GM21717 (cell line): ENCODE measurements at regions not wholly inside any gene's neighbourhood (a gene's known extent, or its start where the extent isn't known, plus 50 kb on each side); places are given as distances from the start of the nearest gene placed in this dataset.
"Not testable (repeated sequence)": the region's sequence is repeated elsewhere in the genome, so short reads cannot be mapped to it uniquely, and the experiment has no call there.

Experiments used
- ATAC-seq: cut with Tn5 transposase; IDR thresholded peaks from one replicate; pipeline ENCODE4 v1.9.1; 2021; ENCODE audit warnings: mild to moderate bottlenecking, moderate library complexity; ENCODE audit not compliant: unreplicated experiment

DNA sequence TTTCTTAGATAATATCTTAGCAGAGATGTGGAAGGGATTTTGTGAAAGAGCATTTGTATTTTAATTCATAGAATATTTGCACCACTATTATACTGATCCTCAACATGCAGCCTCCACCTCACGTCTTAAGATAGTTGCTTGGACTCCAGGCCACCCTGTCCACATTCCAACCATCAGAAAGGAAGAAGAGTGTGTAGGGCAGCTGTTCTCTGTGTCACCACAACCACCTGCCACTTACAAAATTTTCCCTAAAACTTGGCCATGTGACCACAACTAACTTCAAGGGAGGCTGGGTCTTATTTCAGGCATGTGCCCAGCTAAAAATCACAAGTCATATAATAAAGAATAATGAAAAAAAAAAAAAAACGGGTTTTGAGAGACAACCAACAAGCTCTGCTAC is 528.1 kb downstream of the RAB28 start:
- ATAC-seq: no peak

DNA sequence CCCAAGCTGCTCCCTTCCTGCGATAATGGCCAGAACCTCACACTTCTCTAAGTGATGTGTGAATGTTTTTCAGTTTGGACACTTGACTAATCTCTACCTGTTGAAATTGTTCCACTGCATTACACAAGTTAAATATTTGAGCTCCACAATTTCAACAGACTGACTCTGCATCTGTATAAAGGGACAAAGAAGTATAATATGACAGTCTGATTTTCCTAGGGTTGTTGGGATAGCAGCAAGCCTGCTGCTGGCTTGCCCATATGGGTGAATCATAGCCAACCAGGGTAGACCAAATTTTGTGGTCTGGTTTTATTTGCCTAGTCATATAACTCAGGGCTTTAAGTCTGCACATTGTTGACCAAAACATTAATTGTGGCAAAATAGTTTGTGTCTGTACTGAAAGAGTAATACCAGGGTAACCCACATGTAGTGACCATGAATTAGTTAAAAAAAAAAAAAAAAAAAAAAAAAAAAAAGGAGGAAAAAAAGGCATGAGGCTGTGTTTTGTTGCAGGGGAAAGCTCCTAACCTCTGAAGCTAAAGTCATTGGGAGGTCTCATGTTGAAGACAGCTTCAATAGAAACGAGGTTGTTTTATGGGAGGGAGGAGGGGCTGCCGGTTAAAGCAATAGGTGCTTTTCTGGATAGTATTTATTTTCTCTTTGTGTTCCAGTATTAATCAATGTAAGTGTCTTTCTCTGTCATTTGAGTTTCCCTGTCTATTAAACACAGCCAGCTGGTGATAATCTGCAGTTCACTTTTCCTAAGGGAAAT is 534.2 kb downstream of the RAB28 start:
- no peak for ATAC-seq

DNA sequence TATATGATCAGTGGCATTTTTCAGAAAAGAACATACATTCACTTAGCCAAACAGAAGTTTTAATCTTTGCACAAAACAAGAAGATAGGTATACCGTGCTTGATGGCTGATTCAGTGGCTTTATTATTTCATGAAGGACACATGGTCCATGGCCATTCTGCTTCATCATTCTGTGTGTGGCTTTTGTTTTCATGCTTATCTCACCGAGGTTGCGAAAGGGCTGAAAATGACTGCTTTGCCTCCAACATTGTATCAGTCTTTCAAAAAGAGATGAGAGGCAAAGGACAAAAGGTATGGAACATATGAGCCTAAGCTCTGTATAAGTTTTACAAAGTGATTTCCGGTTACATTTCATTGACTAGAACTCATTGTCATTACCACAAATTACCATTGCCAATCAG is 541.1 kb downstream of the RAB28 start:
- no peak for ATAC-seq

DNA sequence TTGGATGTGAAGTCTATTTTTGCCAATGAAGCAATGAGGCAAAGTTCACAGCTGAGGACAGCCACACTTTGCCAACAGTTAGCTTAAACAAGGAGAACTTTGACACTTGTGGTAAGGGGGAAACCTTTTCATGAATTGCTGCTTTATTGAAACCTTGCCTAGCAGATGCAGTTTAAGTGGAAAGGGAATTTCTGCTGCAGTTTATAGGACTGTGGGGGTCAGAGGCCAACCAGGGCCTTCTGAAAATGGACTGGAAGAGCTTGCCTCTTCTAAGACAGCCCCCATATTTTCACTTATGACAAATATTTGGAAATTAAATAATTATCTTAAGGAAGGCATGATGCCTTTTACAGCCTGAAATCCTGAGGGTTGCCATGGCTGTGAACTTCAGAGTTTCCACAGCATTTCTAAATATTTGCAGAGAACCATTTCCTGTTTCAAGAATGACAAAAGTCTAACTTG is 550.3 kb downstream of the RAB28 start:
- no peak for ATAC-seq

DNA sequence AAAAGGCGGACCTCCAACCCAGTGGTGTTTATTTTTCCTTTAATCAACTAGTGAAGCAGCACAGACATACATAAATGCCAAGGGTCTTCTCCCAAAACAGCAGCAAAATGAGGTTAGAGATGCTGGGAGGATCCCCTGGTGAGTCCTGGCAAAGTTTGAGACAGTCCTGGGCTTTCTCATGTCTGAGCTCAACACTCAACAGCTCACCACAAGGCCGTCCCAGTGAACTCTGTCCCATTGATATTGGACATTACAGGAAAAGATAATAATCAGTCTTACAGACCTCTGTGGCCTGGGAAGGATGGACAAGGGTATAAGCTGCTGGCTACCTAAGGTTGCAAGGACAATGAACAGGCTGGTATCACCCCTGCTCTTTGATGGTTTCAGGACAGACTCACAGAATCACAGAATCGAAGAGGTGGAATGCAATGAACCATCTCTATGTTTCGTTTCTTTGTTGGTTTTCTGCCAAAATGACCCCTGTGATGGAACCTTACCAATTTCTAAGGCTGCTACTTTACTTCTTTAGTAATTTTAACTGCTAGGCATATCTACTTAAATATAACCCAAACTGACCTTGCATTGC is 551.8 kb downstream of the RAB28 start:
- ATAC-seq: no peak

DNA sequence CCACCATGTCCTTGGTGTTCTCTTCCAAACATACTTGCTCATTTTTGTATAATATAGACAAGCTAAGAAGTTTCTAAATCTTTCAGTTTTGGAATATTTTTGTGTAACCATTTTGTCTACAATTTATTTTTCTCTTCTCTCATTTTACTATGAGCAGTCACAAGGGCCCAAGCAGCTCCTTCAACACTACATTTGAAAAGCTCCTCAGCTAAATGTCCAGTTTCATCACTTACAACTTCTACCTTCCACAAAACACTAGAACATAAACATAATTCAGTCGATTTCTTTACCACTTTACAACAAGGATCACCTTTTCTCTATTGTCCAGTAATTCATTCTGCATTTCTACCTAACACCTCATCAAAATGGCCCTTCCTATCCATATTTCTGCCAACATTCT is 554.4 kb downstream of the RAB28 start:
- ATAC-seq: no peak

DNA sequence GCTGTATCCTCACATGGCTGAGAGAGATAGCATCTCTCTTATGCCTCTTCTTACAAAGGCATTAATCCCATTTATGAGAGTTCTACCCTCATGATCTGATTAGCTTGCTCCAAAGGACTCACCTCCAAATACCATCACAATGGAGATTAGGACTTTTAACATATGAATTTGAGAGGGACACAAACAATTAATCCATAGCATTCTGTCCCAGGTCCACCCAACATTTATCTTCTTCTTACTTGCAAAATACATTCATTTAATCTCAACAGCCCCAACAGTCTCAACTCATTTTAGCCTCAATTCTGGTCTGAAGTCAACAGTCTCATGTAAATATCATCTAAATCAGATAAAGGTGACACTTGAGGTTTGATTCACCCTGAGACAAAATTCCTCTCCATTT is 555.4 kb downstream of the RAB28 start:
- ATAC-seq: no peak

DNA sequence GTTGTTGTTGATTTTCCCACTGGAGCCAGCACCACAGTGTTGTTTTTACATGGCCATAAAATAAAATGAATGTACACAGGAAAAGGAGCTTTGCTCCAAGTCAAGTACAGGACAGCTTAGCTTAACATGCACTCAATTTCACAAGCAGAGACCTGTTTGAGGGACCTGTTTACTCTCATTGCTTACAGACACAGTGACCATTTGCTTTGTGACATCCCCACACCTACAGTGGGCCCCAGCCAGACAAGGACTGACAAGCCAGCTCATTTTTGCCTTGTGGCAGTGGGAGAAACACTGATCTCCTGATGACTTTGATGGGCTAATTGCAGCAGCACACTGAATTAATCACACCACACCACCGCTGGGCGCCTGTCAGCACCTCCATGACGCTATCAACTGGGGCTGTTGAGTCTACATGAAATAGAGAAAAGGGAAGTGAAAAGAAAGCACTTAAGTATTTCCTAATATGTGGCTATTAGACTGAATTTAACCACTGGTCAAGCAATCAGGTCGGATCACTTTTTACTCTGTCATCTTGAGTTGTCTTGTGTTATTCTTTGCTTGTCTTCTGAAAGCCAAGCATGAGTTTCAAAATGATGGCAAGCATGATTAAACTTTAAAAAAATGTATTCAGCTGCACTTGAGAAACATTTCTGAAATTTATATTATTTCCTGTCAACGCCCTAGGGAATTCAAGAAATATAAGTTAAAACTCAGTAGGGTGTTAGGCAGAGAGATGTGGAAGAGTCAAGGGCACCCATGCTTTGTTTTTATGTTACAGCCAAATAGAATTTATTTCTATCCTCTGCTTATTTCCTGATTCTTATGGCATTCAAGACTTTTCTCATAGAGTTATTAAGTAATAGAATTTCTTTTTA is 557.7 kb downstream of the RAB28 start:
- no peak for ATAC-seq

DNA sequence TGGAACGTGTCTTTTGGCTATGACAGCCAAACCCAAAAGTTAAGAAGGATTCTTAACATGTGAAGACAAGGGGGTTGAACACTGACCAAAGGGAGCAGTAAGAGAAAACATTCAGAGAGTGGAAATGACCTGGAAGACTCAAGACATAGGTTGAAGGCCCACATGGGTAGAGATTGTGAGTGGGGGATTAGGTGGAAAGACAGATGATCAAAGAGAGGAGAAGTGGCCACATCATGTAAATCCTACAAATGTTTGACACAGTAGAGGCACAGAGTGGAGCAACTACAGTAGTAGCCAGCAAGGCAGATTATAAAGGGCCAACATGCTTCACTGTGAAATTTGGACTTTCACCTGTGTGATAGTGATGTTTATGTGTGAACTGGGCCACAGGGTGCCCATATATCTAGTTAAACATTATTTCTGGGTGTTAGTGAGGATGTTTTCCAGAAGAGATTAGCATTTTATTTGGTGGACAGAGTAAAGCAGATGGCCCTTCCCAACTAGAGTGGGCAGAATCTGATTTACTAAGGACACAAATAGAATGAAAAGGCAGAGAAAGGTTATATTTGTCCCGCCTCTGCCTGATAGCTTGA is 559.3 kb downstream of the RAB28 start:
- no peak for ATAC-seq

DNA sequence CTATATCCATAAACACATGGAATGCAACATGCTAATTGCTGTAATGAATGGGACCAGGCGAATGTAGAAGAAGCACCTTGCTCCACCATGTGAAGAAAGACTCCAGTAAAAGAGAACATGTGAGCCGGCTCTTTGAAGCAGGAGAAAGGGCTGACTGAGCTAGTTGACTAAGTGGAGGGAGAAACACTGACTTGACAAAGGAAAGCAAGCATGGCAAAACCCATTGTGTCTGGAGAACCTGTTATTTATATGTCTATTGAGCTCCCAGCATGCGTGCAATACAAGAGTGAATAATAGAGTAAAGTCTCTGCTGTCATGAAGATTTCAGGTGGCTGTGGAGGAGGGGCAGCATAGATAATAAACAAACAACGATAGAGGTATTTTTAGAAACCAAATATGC is 559.9 kb downstream of the RAB28 start:
- ATAC-seq: no peak

DNA sequence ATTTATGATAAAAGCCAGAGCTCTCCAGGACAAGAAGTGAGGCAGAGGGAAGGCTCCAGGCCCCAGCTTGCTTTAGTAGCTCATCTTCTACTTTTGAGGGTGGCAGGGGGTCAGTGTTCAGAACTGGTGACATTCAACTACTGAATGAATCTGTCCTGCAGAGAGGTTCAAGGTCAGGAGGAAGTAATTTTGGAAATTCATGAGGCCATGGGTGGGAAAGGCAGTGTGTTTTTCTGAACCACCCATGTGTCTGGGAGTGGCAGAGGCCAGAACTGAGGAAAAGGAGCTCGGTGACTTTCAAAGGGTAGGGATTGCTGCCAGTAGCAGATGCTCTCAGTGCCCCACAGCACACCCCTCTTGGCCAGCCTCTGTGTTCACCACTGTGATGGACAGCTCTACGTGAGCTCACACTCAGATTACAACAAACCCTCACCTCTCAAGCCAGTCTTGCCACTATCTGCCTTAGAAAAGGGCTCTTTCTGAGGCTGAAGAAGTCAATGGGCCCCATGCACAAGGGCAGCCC is 571.2 kb downstream of the RAB28 start:
- ATAC-seq: no peak

DNA sequence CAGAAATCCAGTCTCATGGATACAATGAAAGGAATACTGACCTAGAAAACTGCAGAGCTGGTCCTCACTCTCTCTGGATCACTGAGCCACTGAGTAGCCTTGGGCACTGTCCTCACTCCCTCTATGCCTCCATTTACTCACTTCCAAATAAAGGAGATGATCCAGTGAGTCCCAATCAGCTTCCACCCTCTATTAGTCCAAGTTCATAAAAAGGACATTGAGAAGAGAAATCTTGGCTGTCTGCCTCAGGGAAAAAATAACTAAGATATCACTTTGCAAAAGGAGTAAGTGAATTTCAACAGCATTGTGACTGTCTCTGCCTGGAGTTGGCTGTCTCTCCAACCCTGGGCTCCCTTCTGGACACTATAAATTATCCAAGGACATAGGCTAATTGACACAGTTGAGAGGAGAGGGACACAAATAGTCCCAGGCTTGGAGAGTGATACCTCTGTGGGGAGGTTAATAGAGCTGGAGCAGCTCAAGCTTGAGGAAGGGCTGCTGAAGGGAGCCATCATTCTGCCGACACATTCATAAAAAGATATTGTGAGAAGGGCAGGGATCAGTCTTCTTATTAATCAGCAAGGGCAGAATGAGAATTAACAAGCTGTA is 572.3 kb downstream of the RAB28 start:
- ATAC-seq: no peak

DNA sequence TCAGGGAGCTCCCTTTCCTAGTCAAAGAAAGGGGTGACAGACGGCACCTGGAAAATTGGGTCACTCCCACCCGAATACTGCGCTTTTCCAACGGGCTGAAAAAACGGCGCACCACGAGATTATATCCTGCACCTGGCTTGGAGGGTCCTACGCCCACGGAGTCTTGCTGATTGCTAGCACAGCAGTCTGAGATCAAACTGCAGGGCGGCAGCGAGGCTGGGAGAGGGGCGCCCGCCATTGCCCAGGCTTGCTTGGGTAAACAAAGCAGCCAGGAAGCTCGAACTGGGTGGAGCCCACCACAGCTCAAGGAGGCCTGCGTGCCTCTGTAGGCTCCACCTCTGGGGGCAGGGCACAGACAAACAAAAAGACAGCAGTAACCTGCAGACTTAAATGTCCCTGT is 580.5 kb downstream of the RAB28 start:
- ATAC-seq: not testable (repeated sequence)

DNA sequence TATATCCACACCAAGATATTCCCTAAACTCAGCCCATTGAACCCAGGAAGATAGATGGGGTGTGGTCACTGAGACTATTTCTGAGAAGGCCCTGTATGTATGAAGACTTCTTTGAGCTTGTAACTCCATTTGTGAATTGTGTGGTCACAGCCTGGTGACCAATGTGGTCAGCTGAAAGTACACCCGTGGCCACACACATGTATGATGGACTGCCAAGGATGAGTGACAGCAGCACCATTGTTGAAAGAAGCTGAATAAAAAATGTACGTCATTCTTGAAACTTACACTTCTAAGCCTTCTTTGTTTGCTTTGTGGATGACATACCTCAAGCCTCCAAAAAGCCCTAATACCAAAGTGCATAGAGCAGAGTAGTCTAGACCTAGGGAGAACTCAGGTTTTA is 581.4 kb downstream of the RAB28 start:
- ATAC-seq: no peak

DNA sequence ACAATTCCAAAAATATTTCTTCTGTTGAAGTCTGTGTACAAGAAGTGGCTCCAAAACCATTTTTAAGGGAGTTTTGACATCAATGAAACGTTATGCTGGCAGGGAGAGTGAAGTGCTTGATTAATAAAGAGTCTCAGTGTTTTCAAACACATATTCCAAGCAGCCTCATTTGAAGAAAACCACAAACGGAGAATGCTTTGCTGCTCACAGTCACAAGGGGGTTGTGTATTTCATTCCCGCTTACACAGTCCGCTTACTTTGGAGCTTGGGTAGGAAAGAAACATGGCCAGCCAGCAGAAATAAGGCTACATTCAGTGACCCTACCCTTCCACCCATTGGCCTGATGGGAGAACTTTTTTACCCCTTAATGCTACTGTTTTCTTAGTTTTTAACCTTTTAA is 586.2 kb downstream of the RAB28 start:
- ATAC-seq: no peak

DNA sequence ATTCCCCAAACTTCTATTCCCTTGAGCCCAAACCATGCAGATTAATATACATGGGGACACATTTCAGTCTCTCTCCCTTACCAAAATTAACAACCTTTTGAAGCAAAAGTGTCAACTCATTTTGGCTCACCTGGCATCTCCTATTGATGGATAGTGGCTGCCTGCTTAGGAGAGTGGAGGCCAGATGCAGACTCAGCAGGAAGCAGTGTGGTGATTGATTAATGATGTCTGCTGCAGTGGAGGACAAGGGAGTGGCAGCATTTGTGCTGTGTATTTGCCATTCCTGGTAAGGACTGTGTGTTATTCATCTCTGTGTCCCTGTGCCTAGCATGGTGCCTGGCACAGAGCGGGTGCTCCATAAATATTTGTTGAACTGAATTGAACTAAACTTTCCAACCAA is 590.1 kb downstream of the RAB28 start:
- no peak for ATAC-seq

DNA sequence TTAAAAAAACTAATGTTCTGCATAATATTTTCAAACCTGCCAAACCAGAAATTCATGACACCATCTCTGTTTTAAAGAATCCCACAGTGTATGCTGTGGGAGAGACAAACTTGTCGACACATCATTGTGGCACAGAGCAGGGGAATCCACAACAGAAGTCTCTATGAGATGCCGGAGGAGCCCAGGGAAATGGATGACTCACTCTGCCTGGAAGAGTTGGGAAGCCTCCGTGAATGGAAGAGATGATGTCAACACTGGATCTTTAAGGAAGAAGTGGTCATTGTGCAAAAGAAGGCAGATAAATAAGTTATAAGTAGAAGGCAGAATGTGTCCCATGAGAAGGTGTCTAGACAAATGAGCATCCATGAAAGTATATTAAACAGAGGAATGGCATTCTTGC is 595.1 kb downstream of the RAB28 start:
- ATAC-seq: no peak

DNA sequence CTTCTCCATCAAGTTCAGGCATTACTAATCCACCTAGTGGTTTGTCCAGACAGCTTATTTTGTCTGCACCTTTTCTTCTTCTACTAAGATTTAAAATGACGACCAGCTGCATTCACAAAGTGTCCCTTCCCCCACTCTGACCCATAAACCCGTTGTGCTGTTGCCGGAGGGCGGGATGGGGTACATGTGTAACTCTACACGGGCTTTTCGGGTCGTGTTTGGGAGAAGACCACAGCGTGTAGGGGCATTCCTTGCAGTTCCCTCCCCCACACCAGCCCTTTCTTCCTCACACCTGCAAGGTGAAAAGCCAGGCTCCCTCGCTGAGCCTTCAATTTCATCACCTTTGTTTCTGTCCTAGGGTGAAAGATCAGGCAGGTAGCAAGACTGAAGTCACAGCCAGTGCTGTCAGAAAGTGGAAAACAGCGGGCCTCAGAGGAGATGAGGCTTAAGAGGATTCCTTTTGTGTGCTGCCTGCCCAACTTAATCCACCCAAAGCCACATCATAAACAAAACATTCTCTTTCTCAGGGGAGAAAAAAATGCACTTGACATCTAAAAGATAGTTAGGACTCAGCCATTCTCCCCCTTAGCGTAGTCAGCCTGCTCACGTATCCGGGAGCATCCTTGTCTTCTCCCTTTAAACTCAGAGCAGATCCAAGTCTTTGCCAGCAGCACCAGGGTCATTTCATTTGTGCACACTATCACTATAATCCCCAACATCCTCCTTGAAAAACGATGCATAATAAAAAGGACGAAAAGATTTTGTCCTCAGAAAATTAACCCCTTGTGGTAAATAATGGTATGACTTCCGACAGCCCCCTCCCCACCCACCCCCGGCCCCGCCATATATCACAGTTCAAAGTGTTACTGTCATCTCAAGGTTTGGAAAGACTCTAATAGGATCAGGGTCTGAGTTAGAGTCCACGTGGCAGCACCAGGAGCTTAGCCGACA is 599.0 kb downstream of the RAB28 start:
- ATAC-seq: no peak

DNA sequence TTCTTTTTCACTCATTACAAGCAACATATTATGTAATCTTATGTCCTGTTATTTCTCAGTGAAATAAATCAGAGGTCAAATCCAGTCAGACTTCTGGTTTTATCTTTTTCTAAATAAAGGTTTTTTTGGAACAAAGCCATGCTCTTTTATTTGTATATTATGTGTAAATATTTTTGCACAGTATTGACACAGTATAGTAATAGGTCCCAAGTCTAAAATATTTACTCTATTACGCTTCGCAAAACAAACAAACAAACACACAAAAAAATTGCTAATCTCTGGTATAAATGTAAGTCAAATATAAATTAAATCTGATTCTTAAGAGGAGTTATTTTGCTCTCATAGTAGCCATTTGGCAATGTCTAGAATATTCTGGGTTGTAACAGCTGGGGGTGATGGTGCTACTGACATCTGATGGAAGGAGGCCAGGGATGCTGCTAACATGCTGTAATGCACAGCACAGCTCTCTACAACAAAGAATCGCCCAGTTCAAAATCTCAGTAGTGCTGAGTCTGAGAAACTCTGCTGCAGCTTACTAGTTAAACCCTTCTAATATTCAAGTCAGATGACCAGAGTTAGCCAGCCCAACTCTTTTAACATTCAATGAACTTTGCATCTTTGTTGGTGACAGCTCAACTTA is 602.1 kb downstream of the RAB28 start:
- no peak for ATAC-seq
